ENCODE measurements at regions not wholly inside any gene's neighbourhood (a gene's known extent, or its start where the extent isn't known, plus 50 kb on each side); places are given as distances from the start of the nearest gene placed in this dataset.

GRCh38 chr6:138618168-138618567 is 118.9 kb upstream of the NHSL1 start:
- intact Hi-C loops (cut with DNase I): no loop called here
- Histone ChIP-seq H3K9me3 (no peaks in the 10 kb centered on the region), H3K36me3 (no peaks in the 10 kb centered on the region)

GRCh38 chr6:138620630-138621029 is 121.3 kb upstream of the NHSL1 start:
- no peak for DNase-seq (ENCODE audit: low spot score in 2 of 2)
- Histone ChIP-seq H3K4me1 (no peaks in the 10 kb centered on the region), H3K36me3 (no peaks in the 10 kb centered on the region), H3K27me3 (no peaks in the 10 kb centered on the region), H3K9me3 (no peaks in the 10 kb centered on the region), H3K4me3 (no peak overlapping the region), H3K27ac (no peak overlapping the region)
- intact Hi-C loops (cut with DNase I): no loop called here
- no peak for TF ChIP-seq CTCF (IDR thresholded peaks at IDR 0.05)

More at GRCh38 chr6:138618168-138618567, 118.9 kb upstream of the NHSL1 start:
- H3K27ac ChIP-seq: no peak overlapping the region
- TF ChIP-seq CTCF (IDR thresholded peaks at IDR 0.05): no peak
- H3K4me1 ChIP-seq: no peaks in the 10 kb centered on the region
- no peaks in the 10 kb centered on the region for H3K27me3 ChIP-seq
- no peak overlapping the region for H3K4me3 ChIP-seq
- DNase-seq (ENCODE audit: low spot score in 2 of 2): no peak

DNA sequence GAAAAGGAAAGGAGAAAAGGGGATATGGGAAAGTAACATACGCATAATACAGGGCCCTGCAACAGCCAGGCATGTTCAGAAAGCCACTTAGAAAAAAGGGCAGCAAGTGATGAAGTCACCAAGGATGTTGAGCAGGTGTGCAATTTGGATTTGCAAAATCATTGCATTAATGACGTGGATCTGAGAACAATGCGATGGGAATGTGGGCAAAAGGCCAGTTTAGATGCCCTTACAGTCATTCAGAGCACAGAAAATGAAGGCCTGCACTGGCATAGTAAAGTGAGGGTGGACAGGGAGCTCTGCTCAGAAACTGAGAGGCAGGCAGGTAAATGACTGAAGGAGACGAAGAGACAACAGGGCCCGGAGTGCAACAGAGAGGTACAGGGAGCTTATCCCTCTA is 123.7 kb upstream of the NHSL1 start:
- intact Hi-C loops (cut with DNase I): no loop called here

GRCh38 chr6:138631566-138631965 is 132.3 kb upstream of the NHSL1 start:
- TF ChIP-seq CTCF (IDR thresholded peaks at IDR 0.05): no peak
- DNase-seq (ENCODE audit: low spot score in 2 of 2): no peak

More for the DNA sequence above, 123.7 kb upstream of the NHSL1 start:
- no peaks in the 10 kb centered on the region for H3K4me1 ChIP-seq
- no peak for DNase-seq (ENCODE audit: low spot score in 2 of 2)
- no peaks in the 10 kb centered on the region for H3K36me3 ChIP-seq
- no peak overlapping the region for H3K4me3 ChIP-seq
- H3K9me3 ChIP-seq: no peaks in the 10 kb centered on the region
- TF ChIP-seq CTCF (IDR thresholded peaks at IDR 0.05): no peak
- no peaks in the 10 kb centered on the region for H3K27me3 ChIP-seq
- no peak overlapping the region for H3K27ac ChIP-seq

DNA sequence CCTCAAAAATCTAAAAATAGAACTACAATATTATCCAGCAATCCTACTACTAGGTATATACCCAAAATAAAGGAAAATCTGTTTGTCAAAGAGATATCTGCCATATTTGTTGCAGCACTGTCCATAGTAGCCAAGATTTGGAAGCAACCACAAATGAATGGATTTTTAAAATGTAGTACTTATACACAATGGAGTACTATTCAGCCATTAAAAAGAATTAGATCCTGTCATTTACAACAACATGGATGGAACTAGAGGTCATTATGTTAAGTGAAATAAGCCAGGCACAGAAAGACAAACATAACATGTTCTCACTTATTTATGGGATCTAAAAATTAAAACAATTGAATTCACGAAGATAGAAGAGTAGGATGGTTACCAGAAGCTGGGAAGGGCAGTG is 135.7 kb upstream of the CCDC28A start:
- DNase-seq (ENCODE audit: low spot score in 2 of 2): no peak
- intact Hi-C loops (cut with DNase I): no loop called here
- Histone ChIP-seq H3K4me3 (no peak overlapping the region), H3K9me3 (no peaks in the 10 kb centered on the region), H3K27me3 (no peaks in the 10 kb centered on the region), H3K36me3 (no peaks in the 10 kb centered on the region), H3K27ac (no peak overlapping the region), H3K4me1 (no peaks in the 10 kb centered on the region)
- TF ChIP-seq CTCF (IDR thresholded peaks at IDR 0.05): no peak

More at GRCh38 chr6:138631566-138631965, 132.3 kb upstream of the NHSL1 start:
- intact Hi-C loops (cut with DNase I): no loop called here
- Histone ChIP-seq H3K9me3 (no peaks in the 10 kb centered on the region), H3K27me3 (no peaks in the 10 kb centered on the region), H3K36me3 (no peaks in the 10 kb centered on the region), H3K4me1 (no peaks in the 10 kb centered on the region), H3K4me3 (no peak overlapping the region), H3K27ac (no peak overlapping the region)

DNA sequence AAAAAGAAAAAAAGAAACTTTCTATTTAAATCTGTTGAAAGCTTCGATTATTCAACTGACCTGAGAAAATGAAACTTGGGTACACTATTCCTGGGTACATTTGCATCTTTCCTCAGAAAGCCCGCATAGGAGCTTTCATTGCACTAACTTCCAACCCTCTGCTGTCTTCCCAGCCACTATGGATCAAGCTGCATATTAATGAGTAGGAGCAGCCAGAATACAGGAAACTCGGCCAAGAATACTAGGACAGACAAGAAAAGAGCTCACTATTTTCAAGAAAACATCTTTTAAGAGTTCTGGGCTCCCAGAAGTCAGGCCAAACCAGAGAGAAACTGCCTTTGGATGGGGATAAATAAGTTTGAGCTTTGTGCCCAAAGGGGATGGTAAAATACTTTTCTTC is 135.0 kb upstream of the CCDC28A start:
- Histone ChIP-seq H3K4me3 (no peak overlapping the region), H3K4me1 (no peaks in the 10 kb centered on the region), H3K36me3 (no peaks in the 10 kb centered on the region), H3K27ac (no peak overlapping the region), H3K9me3 (no peaks in the 10 kb centered on the region), H3K27me3 (no peaks in the 10 kb centered on the region)
- no peak for TF ChIP-seq CTCF (IDR thresholded peaks at IDR 0.05)
- DNase-seq (ENCODE audit: low spot score in 2 of 2): no peak
- intact Hi-C loops (cut with DNase I): no loop called here

Measured in ascending aorta (tissue), 2 donors.